OCI-LY1 (cell line): ENCODE measurements at regions not wholly inside any gene's neighbourhood (a gene's known extent, or its start where the extent isn't known, plus 50 kb on each side); places are given as distances from the start of the nearest gene placed in this dataset.

ENCODE experiments used
- EZH2 ChIP-seq: fragments of 200-600 bp; sonication (generic), shearing (Covaris generic); IDR thresholded peaks from 2 replicates; pipeline ENCODE4 v1.8.0; 2017; ENCODE audit warnings: borderline replicate concordance, mixed run types, mild to moderate bottlenecking, antibody characterized with exemption, low read length, moderate library complexity, mixed read lengths
- TF ChIP-seq, protein P1 (sequence below): fragments of 200-600 bp; sonication (generic), shearing (Covaris generic); IDR thresholded peaks from 2 replicates; pipeline ENCODE4 v1.5.1; 2017; ENCODE audit warnings: mild to moderate bottlenecking, antibody characterized with exemption, low read length, moderate library complexity, mixed read lengths

DNA sequence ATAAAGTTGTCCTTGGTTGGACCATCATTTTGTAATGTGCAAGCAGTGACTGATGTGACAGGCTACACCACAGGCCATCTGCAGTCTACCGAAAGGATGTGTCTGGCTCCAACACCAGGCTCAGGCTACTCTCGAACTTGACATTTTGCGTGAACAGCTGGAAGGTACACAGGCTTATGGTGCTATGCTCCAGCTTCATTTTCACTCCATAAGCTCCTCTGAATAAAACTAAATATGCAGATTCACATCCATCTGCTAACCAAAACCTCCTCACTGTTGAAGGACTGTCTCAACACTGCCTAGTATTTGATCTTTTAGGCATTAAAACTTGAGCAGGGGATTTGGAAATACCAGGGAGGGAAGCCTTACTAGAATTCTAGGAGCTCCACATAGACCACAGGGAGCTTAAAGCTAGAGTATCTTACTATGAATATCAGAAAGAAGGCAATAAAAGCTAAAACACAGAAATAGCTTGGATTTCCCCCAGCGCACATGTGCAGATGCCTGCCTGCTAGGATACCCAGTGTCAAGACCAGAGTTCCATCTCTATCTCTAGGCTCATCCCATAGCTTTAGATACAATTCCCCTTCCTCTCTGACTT is 383.9 kb upstream of the FAT3 start:
- TF ChIP-seq, protein P1, sequence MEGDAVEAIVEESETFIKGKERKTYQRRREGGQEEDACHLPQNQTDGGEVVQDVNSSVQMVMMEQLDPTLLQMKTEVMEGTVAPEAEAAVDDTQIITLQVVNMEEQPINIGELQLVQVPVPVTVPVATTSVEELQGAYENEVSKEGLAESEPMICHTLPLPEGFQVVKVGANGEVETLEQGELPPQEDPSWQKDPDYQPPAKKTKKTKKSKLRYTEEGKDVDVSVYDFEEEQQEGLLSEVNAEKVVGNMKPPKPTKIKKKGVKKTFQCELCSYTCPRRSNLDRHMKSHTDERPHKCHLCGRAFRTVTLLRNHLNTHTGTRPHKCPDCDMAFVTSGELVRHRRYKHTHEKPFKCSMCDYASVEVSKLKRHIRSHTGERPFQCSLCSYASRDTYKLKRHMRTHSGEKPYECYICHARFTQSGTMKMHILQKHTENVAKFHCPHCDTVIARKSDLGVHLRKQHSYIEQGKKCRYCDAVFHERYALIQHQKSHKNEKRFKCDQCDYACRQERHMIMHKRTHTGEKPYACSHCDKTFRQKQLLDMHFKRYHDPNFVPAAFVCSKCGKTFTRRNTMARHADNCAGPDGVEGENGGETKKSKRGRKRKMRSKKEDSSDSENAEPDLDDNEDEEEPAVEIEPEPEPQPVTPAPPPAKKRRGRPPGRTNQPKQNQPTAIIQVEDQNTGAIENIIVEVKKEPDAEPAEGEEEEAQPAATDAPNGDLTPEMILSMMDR: no peak
- TF ChIP-seq EZH2: no peak
